DMS114 treated with DMSO at 0.1 percent for 48 hours (cell line): ENCODE measurements at regions not wholly inside any gene's neighbourhood (a gene's known extent, or its start where the extent isn't known, plus 50 kb on each side); places are given as distances from the start of the nearest gene placed in this dataset.

Source experiments
- DNase-seq: peaks from one replicate; lab custom pipeline; 2025; ENCODE audit not compliant: unreplicated experiment; lab: John Stamatoyannopoulos, UW

GRCh38 chr13:26838821-26839220, 78.2 kb upstream of the GPR12 start:
- DNase-seq = no peak

DNA sequence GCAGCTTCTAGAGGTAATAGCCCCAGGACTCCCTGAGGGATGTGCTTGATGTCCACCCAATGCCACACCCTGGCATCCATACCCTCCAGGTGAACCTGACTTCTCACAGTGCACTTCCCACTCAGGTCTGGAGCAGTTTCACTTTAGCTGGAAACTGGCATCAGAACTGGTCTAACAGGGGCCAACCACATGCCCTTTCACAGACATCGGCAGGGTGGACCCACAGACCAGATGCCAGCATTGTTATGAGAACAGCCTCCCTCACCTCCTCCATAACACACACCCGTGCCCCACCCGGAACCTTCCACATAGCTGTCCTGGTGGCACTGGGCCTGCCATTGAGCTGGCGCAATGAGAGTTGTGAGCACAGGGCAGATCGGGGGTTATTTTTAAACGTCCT, 77.4 kb upstream of the GPR12 start:
- DNase-seq = no peak

DNA sequence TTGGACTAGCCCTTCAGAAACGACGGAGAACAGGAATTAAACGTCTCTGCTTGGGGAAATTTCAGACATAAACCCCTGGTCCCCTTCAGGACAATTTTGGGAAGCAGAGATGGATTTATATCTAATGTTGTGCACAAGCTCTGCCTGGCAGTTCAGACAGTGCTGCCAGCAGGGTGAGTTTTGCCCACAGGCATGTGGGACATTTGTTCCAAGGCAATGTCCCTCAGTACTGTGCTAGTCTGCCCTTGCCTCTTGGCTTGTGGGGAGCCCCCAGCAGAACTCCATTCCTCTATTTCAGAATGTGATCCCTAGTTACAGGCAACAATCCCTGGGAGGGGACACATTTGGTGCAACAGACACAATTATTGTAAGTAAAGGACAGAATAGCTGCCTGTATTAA, 76.5 kb upstream of the GPR12 start:
- DNase-seq = no peak

DNA sequence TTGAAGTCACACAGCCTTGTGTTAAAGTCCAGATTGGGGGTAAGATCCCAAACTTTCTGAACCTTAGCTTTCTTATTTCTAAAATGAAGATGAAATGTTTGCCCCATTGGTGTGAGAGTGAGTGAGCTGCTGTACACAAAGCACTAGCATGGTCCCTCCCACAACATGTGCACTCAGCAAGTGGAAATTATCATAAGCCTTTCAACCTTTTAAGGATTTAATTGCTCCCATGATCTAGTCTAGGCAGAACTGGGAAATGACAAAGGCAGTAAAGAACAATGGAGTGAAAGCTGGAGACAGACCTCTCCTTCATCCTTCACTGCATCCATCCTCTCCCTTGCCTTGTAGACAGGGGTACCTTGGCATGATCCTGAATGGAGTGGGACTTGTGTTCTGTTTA, 76.0 kb upstream of the GPR12 start:
- DNase-seq = no peak

DNA sequence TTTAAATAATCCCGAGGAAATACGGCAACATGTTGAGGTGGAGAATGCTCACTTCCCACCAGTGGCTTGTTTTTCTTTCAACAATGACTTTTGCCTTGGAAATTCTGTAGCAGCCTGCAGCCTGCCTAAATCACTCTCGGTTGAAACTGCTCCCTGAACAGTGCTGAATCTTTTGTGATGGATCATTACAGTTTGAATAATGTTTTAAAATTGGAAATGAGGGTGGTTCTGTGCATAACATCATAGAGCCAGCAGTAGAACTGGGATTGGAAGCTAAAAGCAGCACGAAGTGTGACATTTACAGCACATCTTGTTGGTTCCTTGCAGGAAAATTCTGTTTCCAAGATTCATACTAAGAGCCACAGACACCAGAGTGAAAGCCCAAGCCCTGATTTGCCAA, 74.1 kb upstream of the GPR12 start:
- no peak for DNase-seq

GRCh38 chr13:26831336-26831908, 70.8 kb upstream of the GPR12 start:
- DNase-seq = no peak

GRCh38 chr13:26829716-26830115, 69.1 kb upstream of the GPR12 start:
- DNase-seq = no peak

DNA sequence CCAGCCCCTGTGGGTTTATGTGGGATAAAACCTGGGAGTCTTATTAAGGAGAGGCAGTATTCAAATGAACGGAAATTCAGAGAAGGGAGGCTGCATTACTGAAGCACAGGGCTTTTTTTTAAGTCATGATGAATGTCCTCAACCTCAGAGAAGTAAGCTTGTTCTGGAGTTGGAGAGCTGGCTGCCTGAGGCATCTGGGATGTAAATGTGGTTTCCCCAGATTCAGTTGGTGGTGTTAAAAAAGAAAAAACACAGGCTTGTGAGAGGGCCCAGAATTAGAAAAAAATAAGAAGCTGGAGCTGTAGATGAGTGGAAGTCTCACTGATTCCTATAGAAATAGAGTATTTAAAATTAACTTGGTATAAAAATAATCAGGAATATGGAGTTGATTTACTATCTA, 64.0 kb upstream of the GPR12 start:
- no peak for DNase-seq

GRCh38 chr13:26822146-26822545, 61.6 kb upstream of the GPR12 start:
- no peak for DNase-seq

DNA sequence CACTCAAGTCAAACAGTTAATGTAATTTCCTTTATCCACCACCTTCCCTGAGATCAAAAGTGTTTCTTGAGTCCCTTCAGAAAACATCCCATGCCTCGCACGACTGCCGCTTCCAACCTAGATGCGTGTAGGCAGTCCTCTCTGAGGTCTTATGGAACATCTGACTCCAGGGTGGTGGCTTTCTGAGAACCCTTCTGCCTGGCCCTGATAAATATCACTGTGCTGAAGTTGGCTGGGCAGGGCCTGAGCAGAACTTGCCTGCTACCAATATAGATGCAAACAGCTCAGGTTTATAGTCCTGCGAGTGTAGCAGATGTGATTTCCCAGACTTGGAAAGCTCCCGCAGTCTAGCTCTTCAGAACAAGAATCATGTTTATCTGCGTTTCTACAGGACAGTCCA, 61.1 kb upstream of the GPR12 start:
- DNase-seq = no peak

DNA sequence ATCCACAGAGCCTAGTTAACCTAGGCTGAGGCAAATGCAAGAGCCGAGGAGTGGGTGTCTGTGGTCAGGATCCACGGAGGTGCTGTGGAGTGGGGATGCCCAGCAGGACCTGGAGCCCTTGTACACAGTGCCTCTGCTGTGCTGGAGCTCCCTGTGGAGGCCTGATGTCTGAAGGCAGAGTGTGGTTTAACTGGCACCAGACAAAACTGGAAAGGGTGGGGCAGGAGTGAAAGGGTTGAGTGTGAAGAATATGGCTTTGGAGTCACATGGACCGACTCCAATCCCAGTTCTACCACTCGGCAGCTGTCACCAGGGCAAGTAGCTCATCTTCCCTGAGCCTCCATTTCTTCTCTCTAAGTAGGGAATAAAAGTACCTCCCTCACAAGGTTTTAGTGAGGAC, 60.3 kb upstream of the GPR12 start:
- DNase-seq = no peak

GRCh38 chr13:26819046-26819445, 58.5 kb upstream of the GPR12 start:
- no peak for DNase-seq

DNA sequence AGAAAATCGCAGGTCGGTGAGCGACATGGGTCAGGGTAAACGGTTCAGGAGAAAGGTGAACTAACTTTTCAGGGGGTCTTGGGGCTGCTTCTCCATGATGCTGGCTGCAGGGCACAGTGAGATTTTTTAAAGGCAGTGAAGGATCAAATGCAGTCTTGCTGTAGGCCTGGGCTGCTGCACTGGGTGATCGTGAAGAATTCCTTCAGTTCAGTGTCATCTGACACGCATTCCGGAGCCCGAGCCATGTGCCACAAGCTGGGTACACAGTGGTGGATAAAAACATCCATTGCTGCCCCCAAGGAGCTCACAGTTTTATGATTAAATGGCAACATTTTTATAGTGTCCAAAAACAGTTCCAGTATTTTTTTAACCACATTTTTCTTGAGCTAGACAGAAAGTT, 56.3 kb upstream of the GPR12 start:
- DNase-seq = no peak

GRCh38 chr13:26813980-26814348, 53.4 kb upstream of the GPR12 start:
- DNase-seq = no peak

GRCh38 chr13:26813321-26813979, 52.9 kb upstream of the GPR12 start:
- DNase-seq = no peak

GRCh38 chr13:26811581-26811980, 51.0 kb upstream of the GPR12 start:
- DNase-seq = no peak
